Tongue (tissue), 1 donor: ENCODE measurements at regions not wholly inside any gene's neighbourhood (a gene's known extent, or its start where the extent isn't known, plus 50 kb on each side); places are given as distances from the start of the nearest gene placed in this dataset.

ENCODE experiments used
- DNase-seq: peaks from one replicate; pipeline ENCODE4 v3.0.0-alpha.2; 2015

GRCh38 chr6:129911732-129912131 is 50.6 kb upstream of the TMEM244 start:
- DNase-seq: no peak
